NCI-H345 treated with DMSO at 0.1 percent for 48 hours (cell line): ENCODE measurements at regions not wholly inside any gene's neighbourhood (a gene's known extent, or its start where the extent isn't known, plus 50 kb on each side); places are given as distances from the start of the nearest gene placed in this dataset.
"Not testable (repeated sequence)": the region's sequence is repeated elsewhere in the genome, so short reads cannot be mapped to it uniquely, and the experiment has no call there.

Source experiments
- DNase-seq: peaks from one replicate; lab custom pipeline; 2025; ENCODE audit not compliant: unreplicated experiment; lab: John Stamatoyannopoulos, UW

- DNase-seq: no peak
Observed at GRCh38 chr20:36082315-36082915, 72.1 kb upstream of the EPB41L1 start.

- DNase-seq: not testable (repeated sequence)
Observed at GRCh38 chr20:36083200-36083599, 71.3 kb upstream of the EPB41L1 start.

- no peak for DNase-seq
Observed at GRCh38 chr20:36084356-36084755, 70.2 kb upstream of the EPB41L1 start.

DNA sequence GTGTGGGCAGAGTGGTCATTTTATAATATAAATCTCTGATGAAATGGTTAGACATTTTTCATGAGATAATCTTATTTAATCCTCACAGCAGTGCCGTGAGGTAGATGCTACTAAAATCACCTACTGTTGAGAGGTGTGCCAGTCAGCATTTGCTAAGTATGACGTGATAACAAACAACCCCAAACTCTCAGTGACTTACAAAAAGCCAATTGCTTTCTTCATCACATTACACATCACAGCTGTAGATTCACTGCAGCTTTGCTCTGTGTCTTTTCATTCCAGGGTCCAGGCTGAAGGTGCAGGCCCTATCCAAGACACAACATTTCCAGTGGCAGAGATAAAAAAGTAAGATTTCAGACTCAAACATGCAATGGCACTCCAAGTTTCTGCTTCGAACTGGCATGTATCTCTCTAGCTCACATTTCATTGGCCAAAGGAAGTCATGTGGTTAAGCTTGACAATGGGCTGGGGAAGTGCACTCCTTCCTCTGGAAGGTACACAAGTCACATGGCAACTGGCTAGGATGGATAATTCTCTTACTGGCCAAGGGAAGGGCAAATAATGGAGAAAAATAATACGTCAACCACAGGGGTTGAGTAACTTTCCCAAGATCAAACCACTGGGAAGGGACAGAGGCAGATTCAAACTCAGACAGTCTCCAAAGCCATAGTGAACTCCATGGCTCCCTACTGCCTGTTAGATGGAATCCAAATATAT lies 69.5 kb upstream of the EPB41L1 start:
- no peak for DNase-seq

- DNase-seq: no peak
Observed at GRCh38 chr20:36085686-36086267, 68.8 kb upstream of the EPB41L1 start.

GRCh38 chr20:36086767-36087166 lies 67.8 kb upstream of the EPB41L1 start:
- no peak for DNase-seq

DNA sequence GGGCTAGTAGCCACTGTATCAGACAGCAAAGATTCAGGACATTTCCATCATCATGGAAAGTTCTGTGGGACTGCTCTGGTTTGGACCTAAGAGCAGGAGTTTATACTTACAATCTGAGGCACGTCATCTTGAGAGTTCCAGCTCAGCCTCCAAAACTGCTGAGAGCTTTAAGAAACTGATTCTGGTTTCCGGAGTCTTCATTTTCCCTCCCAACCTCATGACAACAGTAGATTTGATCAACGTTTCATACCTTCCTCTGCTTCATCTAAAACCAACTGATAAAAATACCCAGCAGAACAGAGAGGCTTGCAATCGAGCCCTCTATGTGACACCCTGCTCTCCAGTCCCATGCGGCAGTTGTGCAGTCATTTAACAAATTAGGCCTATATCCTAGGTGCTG lies 64.3 kb upstream of the EPB41L1 start:
- no peak for DNase-seq

DNA sequence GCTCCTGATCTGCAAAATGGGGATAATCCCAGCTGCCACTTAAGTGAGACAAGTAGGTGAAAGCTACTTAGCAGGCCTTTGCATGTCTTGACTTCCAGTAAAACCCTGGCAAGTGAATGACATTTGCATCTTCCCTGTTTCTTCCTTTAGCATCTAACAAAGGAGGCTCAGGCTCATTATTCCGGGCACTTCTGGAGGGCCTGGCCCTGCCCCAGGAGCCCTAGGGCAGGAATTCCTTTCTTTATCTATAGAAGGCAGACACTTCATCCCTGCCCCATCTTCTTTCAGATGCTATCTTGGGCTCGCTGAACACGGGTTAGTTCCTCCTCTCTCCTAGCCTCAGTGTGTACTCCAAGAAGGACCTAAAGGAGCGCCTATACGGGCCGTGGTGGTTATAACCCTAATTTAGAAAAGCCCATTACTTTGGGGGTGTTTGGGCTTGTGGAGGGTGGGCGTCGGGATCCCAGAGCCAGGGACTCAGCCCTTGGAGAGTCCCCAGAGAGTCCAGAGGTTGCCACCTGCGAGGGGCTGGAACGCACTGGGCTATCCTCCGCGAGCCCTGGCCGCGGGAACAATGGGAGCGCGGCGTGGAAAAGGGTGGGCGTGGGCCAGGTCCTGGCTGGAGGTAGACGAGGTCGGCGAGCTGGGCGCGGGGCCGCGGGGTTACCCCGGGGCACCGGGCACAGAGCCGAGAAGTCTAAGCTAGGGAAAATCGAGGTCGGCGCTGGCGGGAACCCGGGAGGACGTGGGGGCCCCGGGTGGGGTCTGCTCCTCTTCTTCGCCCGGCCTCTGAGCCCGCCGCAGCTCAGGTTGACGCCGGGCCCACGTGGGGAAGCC lies 62.8 kb upstream of the EPB41L1 start:
- DNase-seq: no peak

GRCh38 chr20:36092398-36093024 lies 62.0 kb upstream of the EPB41L1 start:
- peak; percentile 18 for DNase-seq

DNA sequence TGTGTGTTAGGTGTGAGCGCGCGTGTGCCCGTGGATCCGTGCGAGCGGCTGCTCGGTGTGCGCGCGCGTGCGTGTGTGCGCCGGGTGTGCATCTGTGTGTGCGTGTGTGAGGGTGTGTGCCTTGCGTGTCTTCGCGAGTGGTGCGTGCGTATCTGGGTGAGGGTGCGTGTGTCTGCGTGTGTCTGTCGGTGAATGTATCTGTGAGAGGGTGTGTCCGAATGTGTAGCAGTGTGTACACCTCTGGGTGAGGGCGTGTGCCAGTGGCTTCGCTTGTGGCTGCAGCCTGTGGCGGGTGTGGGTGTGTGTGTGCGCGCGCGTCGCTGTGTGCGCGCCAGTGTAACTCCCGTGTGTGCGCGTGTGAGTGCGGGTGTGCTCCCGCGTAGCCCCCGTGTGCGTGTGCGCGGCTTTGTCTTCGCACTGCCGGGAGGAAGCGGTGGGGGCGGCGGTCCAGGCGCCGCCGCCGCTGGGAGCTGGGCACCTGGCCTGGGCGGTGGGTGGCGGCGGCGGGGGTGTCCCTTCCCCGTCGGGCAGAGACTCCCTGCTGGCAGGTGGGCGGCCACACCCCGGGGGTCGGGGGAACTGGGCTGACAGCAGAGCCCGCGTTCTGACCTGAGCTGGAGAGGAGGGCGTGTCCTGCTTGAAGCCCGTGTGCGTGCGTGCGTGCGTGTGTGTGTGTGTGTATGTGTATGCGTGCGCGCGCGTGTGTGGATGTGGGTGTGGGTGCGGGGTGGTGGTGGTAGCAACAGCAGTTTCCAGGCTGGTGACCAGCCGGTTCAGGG lies 61.3 kb upstream of the EPB41L1 start:
- DNase-seq: peak; percentile 18

- no peak for DNase-seq
Observed at GRCh38 chr20:36093804-36094145, 60.8 kb upstream of the EPB41L1 start.

- no peak for DNase-seq
Observed at GRCh38 chr20:36094497-36094896, 60.0 kb upstream of the EPB41L1 start.

DNA sequence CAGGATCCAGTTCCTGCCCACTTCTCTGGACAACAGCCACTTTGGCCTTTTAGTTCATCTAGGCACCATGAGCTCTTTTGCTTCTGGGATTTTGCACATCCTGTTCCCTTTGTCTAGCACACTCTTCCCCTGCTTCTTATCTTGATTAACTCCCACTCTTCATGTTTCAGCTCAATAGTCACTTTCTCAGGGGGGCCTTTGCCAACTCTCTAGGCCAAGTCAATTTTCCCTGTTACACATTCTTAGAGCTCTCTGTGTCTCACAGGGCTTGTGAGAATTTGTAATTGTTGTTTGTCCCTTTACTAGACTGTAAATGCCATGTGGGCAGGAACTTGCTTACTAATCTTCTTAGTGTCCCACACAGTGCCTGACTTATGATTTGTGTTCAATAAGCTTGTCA lies 58.1 kb upstream of the EPB41L1 start:
- DNase-seq: no peak

DNA sequence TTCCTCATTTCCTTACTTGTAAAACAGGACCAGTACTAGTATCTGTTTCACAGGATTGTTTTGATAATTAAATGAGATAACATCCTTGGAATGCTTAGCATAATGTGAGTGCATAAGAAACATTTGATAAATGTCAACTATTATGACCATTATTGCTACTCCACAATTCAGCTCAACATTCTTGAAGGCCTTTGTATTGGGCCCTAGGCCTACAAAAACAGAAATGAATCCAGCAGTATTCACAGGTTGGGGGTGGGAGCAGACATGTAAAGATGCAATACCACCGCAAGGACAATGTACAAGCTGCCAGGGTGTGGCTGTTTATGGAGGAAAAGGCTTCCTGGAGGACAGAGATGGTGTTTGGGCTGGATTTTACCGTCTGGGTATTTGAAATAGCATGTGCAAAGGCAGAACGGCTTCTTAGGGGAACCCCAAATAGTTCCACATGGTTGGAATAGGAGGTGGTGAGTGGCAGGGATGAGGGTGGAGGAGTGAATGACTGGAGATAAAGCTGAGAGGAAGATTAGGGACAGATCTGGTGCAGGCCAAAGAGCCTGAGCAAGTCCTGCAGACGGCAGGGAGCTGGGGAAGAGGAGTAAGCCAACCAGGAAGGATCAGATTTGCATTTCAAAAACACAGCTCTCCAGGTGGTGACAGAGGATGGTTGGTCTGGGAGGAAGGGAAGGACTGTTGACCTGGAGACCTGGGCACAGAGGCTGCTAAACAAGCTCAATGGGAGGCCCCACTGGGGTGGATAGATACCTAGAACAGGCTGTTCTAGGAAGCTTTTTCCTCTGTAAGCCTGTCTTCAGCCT lies 57.0 kb upstream of the EPB41L1 start:
- DNase-seq: no peak

DNA sequence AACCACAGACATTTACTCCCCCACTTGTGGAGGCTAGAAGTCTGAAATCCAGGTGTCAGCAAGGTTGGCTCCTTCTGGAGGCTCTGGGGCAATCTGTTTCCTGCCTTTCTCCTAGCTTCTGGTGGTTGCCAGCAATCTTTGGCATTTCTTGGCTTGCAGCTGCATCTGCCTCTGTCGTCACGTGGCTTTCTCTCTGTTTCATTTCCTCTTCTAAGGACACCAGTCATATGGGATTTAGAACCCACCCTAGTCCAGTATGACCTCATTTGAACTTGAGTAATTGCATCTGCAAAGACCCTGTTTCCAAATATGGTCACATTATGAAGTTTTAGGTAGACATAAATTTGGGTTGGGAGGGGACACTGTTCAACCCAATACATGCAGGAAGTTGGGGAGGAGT lies 56.2 kb upstream of the EPB41L1 start:
- DNase-seq: no peak

DNA sequence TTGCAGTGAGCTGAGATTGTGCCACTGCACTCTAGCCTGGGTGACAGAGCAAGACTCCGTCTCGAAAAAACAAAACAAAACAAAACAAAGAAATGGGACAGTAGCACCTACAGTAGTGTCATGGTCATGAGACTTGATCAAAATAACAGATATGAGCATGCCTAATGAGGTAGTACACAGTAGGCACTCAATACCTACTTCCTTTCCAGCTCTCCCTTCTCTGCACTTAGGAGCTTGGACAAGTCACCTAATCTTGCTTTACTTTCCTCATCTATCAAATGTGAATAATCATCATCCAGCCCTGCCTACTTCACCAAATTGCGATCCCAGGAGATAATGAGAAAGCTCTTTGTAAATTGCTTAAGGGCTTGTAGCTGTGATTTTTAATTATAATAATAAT lies 55.4 kb upstream of the EPB41L1 start:
- no peak for DNase-seq

DNA sequence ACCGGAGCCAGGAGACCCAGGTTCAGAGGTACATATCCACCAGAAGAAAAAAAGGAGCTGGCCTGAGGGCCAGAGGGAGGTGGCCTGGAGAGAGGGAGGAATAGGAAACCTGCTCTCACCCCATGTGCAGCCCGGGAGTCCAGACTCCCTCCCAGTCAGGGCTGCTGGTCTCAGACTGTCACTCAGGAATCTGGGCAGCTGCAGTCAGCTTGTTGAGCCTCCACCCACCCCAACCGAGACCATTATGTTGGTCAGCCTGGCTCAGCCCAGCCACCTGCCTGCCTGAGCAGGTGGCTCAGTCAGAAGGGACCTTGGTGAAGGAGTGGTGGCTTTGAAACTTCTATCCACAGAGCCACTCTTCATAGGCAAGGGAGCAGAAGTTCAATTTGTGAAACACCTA lies 53.3 kb upstream of the EPB41L1 start:
- DNase-seq: peak; percentile 24

- DNase-seq: no peak
Observed at GRCh38 chr20:36102306-36102705, 52.2 kb upstream of the EPB41L1 start.

DNA sequence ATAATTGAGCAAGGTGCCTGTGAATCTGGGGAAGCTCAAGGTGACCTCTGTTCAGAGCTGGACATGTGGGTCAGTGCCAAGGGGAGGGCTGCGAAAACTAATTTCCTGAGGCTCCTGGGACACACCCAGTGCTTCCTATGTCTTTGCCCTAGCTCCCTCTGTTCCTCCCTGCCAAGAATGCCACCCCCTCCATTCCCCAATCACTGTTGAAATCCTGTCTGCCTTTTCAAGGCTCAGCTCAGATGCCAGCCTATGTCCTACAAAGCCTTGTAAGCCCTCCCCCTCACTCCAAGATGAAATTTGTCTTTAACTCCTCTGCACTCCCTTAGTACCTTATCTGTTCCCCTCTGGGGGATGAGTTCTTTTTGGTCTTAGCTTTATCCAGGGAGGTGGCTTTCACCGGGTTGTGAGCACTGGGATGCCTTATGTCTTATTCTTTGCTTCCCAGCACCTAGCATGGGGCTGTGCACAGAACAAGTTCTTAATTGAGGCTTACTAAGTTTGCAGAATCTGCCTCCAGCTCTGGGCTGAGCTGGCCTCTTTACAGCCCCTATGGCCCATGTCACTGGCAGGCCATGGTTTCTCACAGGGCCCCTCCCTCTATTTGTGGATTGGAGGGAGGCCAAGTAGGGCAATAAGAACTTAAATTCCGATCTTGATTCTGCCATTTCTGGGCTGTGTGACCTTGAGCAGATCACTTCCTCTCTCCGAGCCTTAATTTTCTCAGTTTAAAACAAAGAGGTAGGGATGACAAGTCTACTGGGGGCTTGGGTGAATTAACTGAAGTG lies 51.5 kb upstream of the EPB41L1 start:
- no peak for DNase-seq
